Neural progenitor cell (in vitro differentiated cells): ENCODE measurements at regions not wholly inside any gene's neighbourhood (a gene's known extent, or its start where the extent isn't known, plus 50 kb on each side); places are given as distances from the start of the nearest gene placed in this dataset.

Source experiments
- DNase-seq: peaks from one replicate; pipeline ENCODE4 v3.0.0-alpha.2; 2016; ENCODE audit warnings: low spot score
- H2AFZ ChIP-seq: fragments of 200-600 bp; sonication (generic); replicated peaks from 2 replicates; pipeline ENCODE4 v1.6.1; 2016; ENCODE audit warnings: antibody characterized with exemption
- H3F3A ChIP-seq: fragments of 200-600 bp; sonication (generic); 2 replicates; pipeline ENCODE4 v1.6.1; 2016; ENCODE audit warnings: antibody characterized with exemption, low read depth
- H3K27ac ChIP-seq: fragments of 200-600 bp; sonication (generic); 2 replicates; pipeline ENCODE4 v1.5.1; 2016; ENCODE audit warnings: mild to moderate bottlenecking
- H3K27me3 ChIP-seq: fragments of 200-600 bp; sonication (generic); 2 replicates; pipeline ENCODE4 v1.6.1; 2016; ENCODE audit warnings: mild to moderate bottlenecking, moderate library complexity
- H3K36me3 ChIP-seq: fragments of 200-600 bp; sonication (generic); 2 replicates; pipeline ENCODE4 v1.5.1; 2016
- H3K4me1 ChIP-seq: fragments of 200-600 bp; sonication (generic); 2 replicates; pipeline ENCODE4 v1.6.1; 2016; ENCODE audit warnings: mixed run types
- H3K4me2 ChIP-seq: fragments of 200-600 bp; sonication (generic); 2 replicates; pipeline ENCODE4 v1.6.1; 2016
- H3K4me3 ChIP-seq: fragments of 200-600 bp; sonication (generic); 2 replicates; pipeline ENCODE4 v1.5.1; 2016
- H3K79me2 ChIP-seq: fragments of 200-600 bp; sonication (generic); 2 replicates; pipeline ENCODE4 v1.6.1; 2016; ENCODE audit warnings: low read depth
- H3K9ac ChIP-seq: fragments of 200-600 bp; sonication (generic); 2 replicates; pipeline ENCODE4 v1.6.1; 2016
- H3K9me3 ChIP-seq: fragments of 200-600 bp; sonication (generic); 2 replicates; pipeline ENCODE4 v1.5.1; 2016; ENCODE audit warnings: low read depth
- H4K20me1 ChIP-seq: fragments of 200-600 bp; sonication (generic); 2 replicates; pipeline ENCODE4 v1.6.1; 2016; ENCODE audit warnings: low read depth
- H3K27ac Mint-ChIP-seq: 3 replicates; pipeline ENCODE4 v1.8.0; 2021; ENCODE audit warnings: mixed read lengths
- H3K27me3 Mint-ChIP-seq: 2 replicates; pipeline ENCODE4 v1.8.0; 2022; ENCODE audit warnings: low read depth, mild to moderate bottlenecking, inconsistent platforms, moderate library complexity, mixed read lengths; ENCODE audit not compliant: insufficient read depth
- H3K36me3 Mint-ChIP-seq: 3 replicates; pipeline ENCODE4 v1.8.0; 2021; ENCODE audit warnings: mixed read lengths
- H3K4me1 Mint-ChIP-seq: 3 replicates; pipeline ENCODE4 v1.8.0; 2021; ENCODE audit warnings: mixed read lengths
- H3K4me3 Mint-ChIP-seq: 3 replicates; pipeline ENCODE4 v1.8.0; 2021; ENCODE audit warnings: mild to moderate bottlenecking, moderate library complexity, mixed read lengths
- H3K9me3 Mint-ChIP-seq: 3 replicates; pipeline ENCODE4 v1.8.0; 2020; ENCODE audit warnings: mixed read lengths
- EZH2 ChIP-seq: fragments of 200-600 bp; sonication (generic); IDR thresholded peaks from 2 replicates; pipeline ENCODE4 v1.6.1; 2017; ENCODE audit warnings: antibody characterized with exemption, mild to moderate bottlenecking, moderate library complexity
- EZH2phosphoT487 ChIP-seq: fragments of 200-600 bp; sonication (generic); IDR thresholded peaks from 2 replicates; pipeline ENCODE4 v1.6.1; 2017; ENCODE audit warnings: antibody characterized with exemption
- TF ChIP-seq, protein P1 (sequence below): fragments of 200-600 bp; sonication (generic); IDR thresholded peaks from 2 replicates; pipeline ENCODE4 v1.5.1; 2017; ENCODE audit warnings: antibody characterized with exemption, mild to moderate bottlenecking

DNA sequence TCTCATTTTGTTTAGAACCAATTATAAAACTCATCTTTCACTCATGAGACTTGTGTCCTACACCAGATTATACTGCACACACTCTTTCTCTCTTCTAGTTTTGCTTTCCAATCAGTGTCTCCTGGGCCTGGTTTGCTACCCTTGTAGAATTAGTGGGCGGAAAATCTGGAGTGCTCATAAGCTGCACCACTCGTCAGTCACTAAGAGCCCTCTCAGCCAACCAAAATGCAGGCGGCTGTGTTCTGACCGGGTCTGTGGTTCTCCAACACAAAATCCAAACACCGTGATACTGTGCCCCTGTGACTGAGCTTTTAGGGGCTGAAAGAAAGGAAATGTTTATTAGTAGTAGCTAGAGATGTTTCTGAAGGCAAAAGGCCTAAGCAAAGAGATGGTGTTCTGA, 83.7 kb upstream of the OBI1 start:
- Mint-ChIP-seq H3K4me1 (no peaks in the 10 kb centered on the region), H3K27ac (no peak overlapping the region), H3K4me3 (no peak overlapping the region), H3K36me3 (no peaks in the 10 kb centered on the region), H3K9me3 (no peaks in the 10 kb centered on the region), H3K27me3 (peaks cover 4% of the 10 kb centered on the region)
- Histone ChIP-seq H3K79me2 (no peaks in the 10 kb centered on the region), H3K9me3 (no peaks in the 10 kb centered on the region), H3K4me1 (peaks cover 15% of the 10 kb centered on the region), H4K20me1 (no peaks in the 10 kb centered on the region), H3K36me3 (no peaks in the 10 kb centered on the region), H3F3A (no peaks in the 10 kb centered on the region), H3K27ac (no peak overlapping the region), H3K9ac (no peak overlapping the region), H3K4me3 (no peak overlapping the region), H2AFZ (peak overlapping the region; percentile 95), H3K4me2 (peak overlapping the region; percentile 46), H3K27me3 (no peaks in the 10 kb centered on the region)
- DNase-seq: peak; percentile 16
- TF ChIP-seq EZH2 (no peak), EZH2phosphoT487 (no peak)
- TF ChIP-seq, protein P1, sequence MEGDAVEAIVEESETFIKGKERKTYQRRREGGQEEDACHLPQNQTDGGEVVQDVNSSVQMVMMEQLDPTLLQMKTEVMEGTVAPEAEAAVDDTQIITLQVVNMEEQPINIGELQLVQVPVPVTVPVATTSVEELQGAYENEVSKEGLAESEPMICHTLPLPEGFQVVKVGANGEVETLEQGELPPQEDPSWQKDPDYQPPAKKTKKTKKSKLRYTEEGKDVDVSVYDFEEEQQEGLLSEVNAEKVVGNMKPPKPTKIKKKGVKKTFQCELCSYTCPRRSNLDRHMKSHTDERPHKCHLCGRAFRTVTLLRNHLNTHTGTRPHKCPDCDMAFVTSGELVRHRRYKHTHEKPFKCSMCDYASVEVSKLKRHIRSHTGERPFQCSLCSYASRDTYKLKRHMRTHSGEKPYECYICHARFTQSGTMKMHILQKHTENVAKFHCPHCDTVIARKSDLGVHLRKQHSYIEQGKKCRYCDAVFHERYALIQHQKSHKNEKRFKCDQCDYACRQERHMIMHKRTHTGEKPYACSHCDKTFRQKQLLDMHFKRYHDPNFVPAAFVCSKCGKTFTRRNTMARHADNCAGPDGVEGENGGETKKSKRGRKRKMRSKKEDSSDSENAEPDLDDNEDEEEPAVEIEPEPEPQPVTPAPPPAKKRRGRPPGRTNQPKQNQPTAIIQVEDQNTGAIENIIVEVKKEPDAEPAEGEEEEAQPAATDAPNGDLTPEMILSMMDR: no peak

GRCh38 chr13:78736142-78736541, 77.2 kb upstream of the OBI1 start:
- Histone ChIP-seq H3K4me1 (no peaks in the 10 kb centered on the region), H3K27ac (no peak overlapping the region), H4K20me1 (no peaks in the 10 kb centered on the region), H3F3A (no peaks in the 10 kb centered on the region), H3K4me2 (no peak overlapping the region), H3K4me3 (no peak overlapping the region), H3K27me3 (no peaks in the 10 kb centered on the region), H3K79me2 (no peaks in the 10 kb centered on the region), H2AFZ (no peak overlapping the region), H3K9ac (no peak overlapping the region), H3K36me3 (no peaks in the 10 kb centered on the region), H3K9me3 (no peaks in the 10 kb centered on the region)
- Mint-ChIP-seq H3K27me3 (no peaks in the 10 kb centered on the region), H3K36me3 (no peaks in the 10 kb centered on the region), H3K9me3 (no peaks in the 10 kb centered on the region), H3K27ac (no peak overlapping the region), H3K4me1 (no peaks in the 10 kb centered on the region), H3K4me3 (no peak overlapping the region)
- no peak for DNase-seq
- TF ChIP-seq, protein P1: no peak
- TF ChIP-seq EZH2: no peak
- TF ChIP-seq EZH2phosphoT487: no peak

DNA sequence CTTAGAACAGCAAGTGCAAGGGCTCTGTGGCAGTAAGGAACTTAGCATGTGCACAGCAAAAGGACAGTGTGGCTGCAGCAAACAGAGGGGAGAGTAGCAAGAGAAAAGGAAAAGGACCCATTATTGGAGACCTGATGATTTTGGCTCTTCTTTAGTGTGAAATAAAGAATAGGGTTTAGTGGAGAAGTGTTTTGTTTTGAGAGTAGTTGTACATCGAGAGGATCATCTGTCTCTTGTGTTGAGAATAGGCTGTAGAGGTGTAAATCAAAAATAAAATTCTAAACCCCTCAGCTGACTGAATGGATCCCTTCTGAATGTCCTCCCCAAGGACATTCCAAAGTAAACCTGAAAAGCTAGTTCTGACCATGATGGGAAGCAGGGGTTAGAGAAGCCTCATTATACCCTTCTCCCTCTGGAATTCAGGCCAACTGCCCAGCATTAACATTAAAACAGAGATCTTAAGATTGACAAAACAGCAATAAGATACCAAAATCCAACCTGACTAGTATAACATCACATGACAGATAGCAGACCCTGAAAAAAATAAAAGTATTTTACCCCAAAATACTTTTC, 73.6 kb upstream of the OBI1 start:
- TF ChIP-seq, protein P1: no peak
- TF ChIP-seq EZH2phosphoT487 (no peak), EZH2 (no peak)
- no peaks in the 10 kb centered on the region for H3K4me1 Mint-ChIP-seq

More for the DNA sequence above, 73.6 kb upstream of the OBI1 start:
- no peaks in the 10 kb centered on the region for H3F3A ChIP-seq
- no peaks in the 10 kb centered on the region for H3K9me3 ChIP-seq
- no peak overlapping the region for H3K27ac Mint-ChIP-seq
- H3K27me3 ChIP-seq: no peaks in the 10 kb centered on the region
- H3K36me3 Mint-ChIP-seq: no peaks in the 10 kb centered on the region
- H3K4me2 ChIP-seq: no peak overlapping the region
- no peak overlapping the region for H2AFZ ChIP-seq
- H3K4me3 ChIP-seq: no peak overlapping the region
- H3K4me3 Mint-ChIP-seq: no peak overlapping the region
- no peaks in the 10 kb centered on the region for H3K36me3 ChIP-seq
- H3K9ac ChIP-seq: no peak overlapping the region
- no peak overlapping the region for H3K27ac ChIP-seq
- H3K4me1 ChIP-seq: no peaks in the 10 kb centered on the region
- DNase-seq: no peak
- H3K79me2 ChIP-seq: no peaks in the 10 kb centered on the region
- H3K27me3 Mint-ChIP-seq: no peaks in the 10 kb centered on the region
- H4K20me1 ChIP-seq: no peaks in the 10 kb centered on the region
- H3K9me3 Mint-ChIP-seq: no peaks in the 10 kb centered on the region
